Fibroblast of lung (primary cell): ENCODE measurements at regions not wholly inside any gene's neighbourhood (a gene's known extent, or its start where the extent isn't known, plus 50 kb on each side); places are given as distances from the start of the nearest gene placed in this dataset.

Source experiments
- EZH2 ChIP-seq: IDR thresholded peaks from 2 replicates; pipeline ENCODE4 v1.5.1; 2012; ENCODE audit warnings: low read length, control low read depth, mild to moderate bottlenecking; ENCODE audit errors: missing control alignments
- TF ChIP-seq, protein P1 (sequence below), 2 donors: IDR thresholded peaks in 1 of 2; conservative IDR thresholded peaks in 1 of 2; 1 replicate in 1 of 2; 2 replicates in 1 of 2; pipeline ENCODE4 v1.5.1; 2011 to 2012; ENCODE audit warnings: low read length in 2 of 2, control low read depth in 1 of 2, inconsistent platforms in 1 of 2, low read depth in 1 of 2, mild to moderate bottlenecking in 1 of 2

DNA sequence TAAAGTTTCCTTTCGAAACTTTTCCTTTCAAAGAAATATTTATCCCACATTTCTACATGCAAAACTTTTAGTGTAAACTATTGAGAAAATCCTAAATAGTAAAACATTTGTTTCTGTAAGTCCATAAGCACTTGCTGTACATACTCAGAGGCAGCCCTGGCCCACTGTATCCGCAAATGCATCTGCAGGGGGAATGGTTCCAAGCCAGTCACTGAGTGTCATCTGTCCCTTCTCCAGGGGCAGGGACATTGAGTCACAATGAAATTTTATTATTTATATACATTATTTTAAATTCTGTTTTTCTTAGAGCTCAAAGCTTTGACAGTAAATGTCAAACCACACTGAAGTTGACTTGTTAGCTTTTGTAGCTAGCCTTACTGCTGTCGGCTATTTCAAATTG is 367.2 kb downstream of the MTX2 start:
- TF ChIP-seq EZH2, result no peak
- TF ChIP-seq, protein P1, sequence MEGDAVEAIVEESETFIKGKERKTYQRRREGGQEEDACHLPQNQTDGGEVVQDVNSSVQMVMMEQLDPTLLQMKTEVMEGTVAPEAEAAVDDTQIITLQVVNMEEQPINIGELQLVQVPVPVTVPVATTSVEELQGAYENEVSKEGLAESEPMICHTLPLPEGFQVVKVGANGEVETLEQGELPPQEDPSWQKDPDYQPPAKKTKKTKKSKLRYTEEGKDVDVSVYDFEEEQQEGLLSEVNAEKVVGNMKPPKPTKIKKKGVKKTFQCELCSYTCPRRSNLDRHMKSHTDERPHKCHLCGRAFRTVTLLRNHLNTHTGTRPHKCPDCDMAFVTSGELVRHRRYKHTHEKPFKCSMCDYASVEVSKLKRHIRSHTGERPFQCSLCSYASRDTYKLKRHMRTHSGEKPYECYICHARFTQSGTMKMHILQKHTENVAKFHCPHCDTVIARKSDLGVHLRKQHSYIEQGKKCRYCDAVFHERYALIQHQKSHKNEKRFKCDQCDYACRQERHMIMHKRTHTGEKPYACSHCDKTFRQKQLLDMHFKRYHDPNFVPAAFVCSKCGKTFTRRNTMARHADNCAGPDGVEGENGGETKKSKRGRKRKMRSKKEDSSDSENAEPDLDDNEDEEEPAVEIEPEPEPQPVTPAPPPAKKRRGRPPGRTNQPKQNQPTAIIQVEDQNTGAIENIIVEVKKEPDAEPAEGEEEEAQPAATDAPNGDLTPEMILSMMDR (conservative IDR thresholded peaks at IDR 0.05 in 1 of 2, IDR thresholded peaks at IDR 0.05 in 1 of 2; ENCODE audit: low read depth in 1 of 2, low read length in 2 of 2), result no peak
